HT-29 (cell line): ENCODE measurements at regions not wholly inside any gene's neighbourhood (a gene's known extent, or its start where the extent isn't known, plus 50 kb on each side); places are given as distances from the start of the nearest gene placed in this dataset.
A peak's percentile ranks its signal among the peaks of the same experiment; 100 is the strongest.
"Not testable (repeated sequence)": the region's sequence is repeated elsewhere in the genome, so short reads cannot be mapped to it uniquely, and the experiment has no call there.

Source experiments
- DNase-seq: peaks from one replicate; pipeline ENCODE4 v3.0.0-alpha.2; 2015; ENCODE audit warnings: low spot score

DNA sequence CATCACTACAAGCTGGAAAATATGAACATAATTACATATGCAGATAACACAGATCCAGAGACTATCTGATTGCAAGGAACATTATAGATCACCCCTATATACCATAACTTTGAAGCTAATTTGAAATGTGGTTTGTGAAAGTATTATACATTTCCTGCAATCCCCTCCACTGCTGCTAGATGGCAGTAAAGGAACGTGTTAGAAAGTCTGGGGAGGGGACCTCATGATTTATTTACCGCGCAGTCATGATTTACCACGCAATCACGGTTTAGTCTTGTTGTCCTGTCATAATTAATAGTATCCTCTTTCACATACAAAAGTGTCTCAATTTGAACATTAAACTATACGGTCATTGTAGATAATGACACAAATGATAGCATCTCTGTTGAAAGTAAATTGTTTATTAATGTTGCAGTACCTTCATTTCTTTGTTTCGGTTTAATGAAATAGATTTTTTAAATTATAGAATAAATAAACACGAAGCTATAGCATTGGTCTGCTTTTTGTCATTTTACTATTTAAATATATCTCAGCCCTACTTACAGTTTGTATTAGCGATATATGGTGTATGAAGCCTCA is 145.3 kb upstream of the PRSS1 start:
- peak; percentile 88 for DNase-seq

DNA sequence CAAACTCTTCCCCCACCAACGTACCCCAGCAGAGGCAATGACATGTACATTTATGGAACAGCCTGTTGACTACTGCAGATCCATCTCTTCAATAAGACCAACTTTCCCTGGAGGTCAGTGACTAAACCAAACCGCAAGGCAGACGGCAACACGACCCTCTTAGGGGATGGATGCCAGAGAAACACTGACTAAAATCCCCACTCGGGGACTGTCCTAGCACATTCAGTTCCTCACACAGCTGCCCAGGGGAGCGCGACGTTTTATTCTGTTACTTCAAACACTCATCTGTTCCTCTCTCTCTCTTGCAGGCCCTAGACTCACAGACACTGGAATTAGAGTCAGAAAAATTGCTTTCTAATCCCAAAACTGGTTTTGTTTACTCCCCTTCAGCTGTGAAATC is 146.5 kb upstream of the PRSS1 start:
- DNase-seq: no peak

- DNase-seq: no peak
These were observed 147.1 kb upstream of the PRSS1 start for GRCh38 chr7:142602183-142602582.

- no peak for DNase-seq
These were observed 151.0 kb upstream of the PRSS1 start for GRCh38 chr7:142598297-142598696.

GRCh38 chr7:142597547-142597946 is 151.7 kb upstream of the PRSS1 start:
- no peak for DNase-seq

DNA sequence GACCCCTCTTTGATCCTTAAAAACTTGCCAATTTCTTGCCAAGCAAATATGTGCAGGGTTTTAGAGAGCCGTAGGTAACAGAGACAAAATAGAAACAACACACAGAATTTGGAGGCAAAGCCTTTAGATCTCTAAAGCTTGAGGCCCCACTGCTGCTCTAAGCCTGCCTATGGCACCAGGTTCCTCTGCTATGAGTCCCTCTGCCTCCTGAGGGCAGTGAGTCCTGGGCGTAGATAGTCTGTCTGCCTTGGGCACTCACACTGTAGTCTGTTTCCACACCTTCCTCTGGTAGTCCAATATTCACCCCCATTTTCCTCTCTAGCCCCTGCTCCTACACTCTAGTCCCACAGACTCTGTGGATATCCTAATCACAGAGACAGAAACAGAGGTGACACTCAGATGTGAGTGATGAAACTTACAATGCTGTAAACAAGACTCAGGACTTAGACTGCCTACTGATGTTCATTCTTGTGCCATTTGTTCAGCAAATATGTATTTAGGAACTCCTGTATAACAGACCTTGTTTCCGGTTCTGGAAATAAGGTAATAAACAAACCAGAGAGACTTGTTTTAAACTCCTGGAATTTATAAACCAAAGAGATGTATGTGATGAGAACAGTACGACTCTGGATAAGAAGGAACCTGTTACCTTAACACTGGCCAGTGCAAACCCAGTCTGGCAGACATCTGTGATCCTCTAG is 153.3 kb upstream of the PRSS1 start:
- no peak for DNase-seq

DNA sequence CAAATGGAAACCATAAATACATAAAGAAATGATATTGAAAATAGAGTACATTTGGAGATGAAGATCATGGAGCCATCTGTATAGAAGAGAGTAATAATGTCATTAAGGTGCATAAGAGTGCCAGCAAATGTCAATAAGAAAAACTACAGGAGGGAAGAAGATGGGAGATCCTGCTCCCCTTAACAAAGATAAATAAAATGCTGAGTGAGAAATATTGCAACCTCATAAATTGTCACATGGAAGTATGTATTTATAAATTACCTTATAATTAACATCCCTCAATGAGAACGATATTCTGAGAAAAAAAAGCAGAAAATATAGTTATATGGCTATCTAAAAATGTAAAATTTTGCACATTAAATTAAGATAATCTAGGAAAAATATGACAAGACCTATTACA is 155.2 kb upstream of the PRSS1 start:
- DNase-seq: no peak

DNA sequence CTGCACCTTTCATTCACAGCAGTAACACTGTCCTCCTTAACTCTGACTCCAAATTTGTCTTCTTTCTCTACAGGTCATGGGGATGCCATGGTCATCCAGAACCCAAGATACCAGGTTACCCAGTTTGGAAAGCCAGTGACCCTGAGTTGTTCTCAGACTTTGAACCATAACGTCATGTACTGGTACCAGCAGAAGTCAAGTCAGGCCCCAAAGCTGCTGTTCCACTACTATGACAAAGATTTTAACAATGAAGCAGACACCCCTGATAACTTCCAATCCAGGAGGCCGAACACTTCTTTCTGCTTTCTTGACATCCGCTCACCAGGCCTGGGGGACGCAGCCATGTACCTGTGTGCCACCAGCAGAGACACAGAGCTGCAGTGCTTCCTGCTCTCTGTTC is 156.2 kb upstream of the PRSS1 start:
- no peak for DNase-seq

DNA sequence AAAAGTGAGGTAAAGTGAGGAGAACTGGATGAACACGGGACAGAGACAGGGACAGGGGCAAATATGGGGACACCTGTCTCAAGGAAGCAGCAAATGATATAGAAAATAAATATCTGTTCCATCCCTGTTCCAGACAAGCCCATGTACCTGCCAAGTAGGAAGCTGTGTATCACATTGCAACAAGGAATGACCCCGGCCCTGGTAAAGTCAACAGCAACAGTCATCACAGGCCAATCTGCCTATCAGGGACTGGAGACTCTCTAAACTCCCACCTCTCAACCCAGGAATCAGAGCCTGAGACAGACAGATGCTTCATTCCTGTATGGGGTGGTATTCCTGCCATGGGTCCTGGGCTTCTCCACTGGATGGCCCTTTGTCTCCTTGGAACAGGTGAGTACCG is 156.6 kb upstream of the PRSS1 start:
- DNase-seq: no peak

DNA sequence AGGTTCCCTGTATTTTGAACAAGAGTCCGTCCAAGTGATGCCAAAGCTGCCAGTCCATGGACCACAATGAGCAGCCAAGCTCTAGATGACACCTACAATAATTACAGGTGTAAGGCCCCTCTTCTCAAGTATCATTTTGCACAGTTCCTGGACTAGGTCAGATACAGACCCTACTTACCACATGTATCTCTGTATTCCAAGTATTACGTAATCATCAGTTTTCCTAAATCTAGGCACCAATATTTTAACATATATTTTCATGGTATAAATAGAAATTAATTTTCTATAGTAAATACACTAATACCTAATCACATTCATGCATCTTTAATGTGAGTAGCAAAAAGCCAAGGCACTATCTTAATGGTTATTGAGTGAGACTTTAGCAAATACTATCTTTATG is 157.0 kb upstream of the PRSS1 start:
- DNase-seq: no peak

DNA sequence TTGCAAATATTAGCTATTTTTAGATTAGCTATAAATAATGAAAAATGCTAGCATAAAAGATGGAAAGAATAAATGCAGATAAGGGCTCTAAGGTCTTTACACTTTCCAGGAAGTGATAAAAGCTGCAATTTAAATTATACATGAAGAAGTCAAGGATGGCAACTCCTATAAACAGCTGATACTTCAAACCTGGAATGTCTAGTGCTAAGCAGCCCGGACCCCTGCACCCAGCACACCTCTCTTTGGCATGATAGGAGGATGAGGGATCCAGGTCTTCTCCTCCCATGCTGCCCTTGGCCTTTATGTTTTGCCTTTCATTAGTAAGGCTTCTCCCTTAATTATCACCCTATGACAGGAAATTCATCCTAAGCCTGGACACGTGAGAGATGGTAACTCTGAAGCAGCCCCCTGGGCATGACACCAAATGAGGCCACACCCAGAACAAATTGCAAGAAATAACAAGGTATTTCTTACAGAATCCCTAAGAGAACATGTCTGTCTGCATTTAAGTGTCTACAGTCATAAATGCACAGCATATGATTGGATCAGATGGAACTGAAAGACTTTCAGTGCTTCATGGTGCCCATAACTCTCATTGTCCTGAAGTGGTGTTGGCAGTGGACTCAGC is 158.3 kb upstream of the PRSS1 start:
- DNase-seq: no peak

DNA sequence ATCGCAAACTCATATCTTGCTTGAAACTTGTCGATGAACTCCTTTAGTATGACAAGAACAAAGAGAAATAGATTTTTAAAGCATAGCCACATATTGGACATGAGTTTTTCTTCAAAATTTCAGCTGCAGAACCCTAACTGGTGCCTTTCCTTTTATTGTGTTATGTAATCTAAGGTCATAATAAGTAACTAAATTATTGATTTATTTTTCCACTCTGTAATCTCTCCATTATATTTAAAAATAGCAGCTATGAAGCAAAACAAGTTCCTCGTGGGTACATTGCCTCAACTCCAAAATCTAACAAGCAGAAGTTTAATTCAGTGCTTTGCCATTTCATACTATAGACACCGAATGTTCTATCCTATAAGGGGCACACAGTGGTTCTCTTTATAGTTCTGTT is 159.2 kb upstream of the PRSS1 start:
- DNase-seq: no peak

DNA sequence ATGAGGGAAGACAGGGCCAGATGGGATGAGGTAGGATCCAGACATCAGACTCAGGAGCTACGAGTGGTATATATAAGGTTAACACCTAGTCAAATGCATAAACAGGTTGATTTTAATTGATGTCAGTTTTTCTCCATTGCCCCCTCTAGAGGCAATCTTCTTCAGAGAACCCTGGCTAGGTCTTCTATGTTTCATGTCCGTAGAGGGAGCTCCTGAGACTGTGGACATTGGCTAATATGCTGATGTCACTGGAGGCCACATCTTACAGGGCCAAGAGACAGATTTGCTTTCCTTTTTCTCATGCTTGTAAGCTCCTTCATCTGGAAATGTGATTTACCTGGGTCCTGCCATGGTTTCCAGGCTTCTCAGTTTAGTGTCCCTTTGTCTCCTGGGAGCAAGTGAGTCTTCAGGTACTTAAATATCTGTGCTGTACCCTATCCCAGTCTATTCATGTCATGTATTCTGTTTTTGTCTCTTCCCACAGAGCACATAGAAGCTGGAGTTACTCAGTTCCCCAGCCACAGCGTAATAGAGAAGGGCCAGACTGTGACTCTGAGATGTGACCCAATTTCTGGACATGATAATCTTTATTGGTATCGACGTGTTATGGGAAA is 161.6 kb upstream of the PRSS1 start:
- peak; percentile 87 for DNase-seq

- DNase-seq: no peak
These were observed 162.7 kb upstream of the PRSS1 start for GRCh38 chr7:142586611-142587010.

- no peak for DNase-seq
These were observed 163.8 kb upstream of the PRSS1 start for GRCh38 chr7:142585425-142585824.

DNA sequence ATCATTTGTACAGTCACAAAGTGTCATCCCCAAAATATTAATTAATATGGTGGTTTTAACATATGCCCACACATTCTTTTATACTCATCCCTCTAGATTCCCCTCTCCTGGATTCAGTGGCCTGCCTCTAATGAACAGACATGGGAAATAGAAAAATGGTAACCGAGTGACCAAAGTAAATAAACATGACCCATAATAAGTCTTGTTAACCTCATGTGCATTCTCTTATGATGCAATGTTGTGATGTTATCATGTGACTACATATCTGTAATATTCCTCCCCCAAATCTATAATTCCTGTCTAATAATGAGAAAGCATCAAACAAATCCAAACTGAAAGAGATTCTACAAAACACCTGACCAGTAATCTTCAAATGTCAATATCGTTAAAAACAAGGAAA is 164.5 kb upstream of the PRSS1 start:
- DNase-seq: no peak

GRCh38 chr7:142583446-142583845 is 165.8 kb upstream of the PRSS1 start:
- DNase-seq: peak; percentile 28

- DNase-seq: no peak
These were observed 166.9 kb upstream of the PRSS1 start for GRCh38 chr7:142582351-142582750.

DNA sequence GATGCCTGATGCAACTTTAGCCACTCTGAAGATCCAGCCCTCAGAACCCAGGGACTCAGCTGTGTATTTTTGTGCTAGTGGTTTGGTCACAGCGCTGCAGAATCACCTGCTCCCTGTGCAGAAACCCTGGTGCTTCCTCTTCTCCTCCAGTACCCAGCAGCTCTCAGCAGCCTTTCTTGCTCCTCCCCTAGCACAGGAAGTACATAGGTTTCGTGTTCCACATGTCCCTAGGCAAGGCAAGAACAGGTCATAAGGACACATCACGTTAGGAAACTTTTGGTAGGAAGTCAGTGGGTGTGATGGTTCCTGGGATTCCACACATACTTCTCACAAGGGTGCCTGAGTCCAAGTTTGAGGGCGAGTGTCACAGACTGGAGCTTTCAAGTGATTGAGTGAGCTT is 167.9 kb upstream of the PRSS1 start:
- DNase-seq: no peak

- peak; percentile 25 for DNase-seq
These were observed 169.3 kb upstream of the PRSS1 start for GRCh38 chr7:142579946-142580345.

GRCh38 chr7:142575351-142575750 is 173.9 kb upstream of the PRSS1 start:
- DNase-seq: not testable (repeated sequence)

DNA sequence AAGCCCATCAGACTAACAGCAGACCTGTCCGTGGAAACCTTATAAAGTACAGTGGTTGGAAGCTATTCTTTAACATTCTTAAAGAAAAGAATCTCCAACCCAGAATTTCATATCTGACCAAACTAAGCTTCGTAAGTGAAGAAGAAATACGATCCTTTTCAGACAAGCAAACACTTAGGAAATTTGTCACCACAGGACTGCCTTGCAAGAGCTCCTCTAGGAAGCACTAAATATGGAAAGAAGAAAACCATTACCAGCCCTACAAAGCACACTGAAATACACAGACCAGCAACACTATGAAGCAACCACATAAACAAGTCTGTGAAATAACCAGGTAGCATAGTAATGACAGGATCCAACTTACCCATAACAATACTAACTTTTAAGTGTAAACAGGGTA is 177.7 kb upstream of the PRSS1 start:
- DNase-seq: no peak

- DNase-seq: no peak
These were observed 179.4 kb upstream of the PRSS1 start for GRCh38 chr7:142569851-142570250.
